Stomach (tissue), 4 donors: ENCODE measurements at regions not wholly inside any gene's neighbourhood (a gene's known extent, or its start where the extent isn't known, plus 50 kb on each side); places are given as distances from the start of the nearest gene placed in this dataset.

ENCODE experiments used
- CTCF ChIP-seq, 7 experiments: fragments of 450-650 bp in 4 of 7; fragments of 200-600 bp in 3 of 7; sonication (generic) in 3 of 7; IDR thresholded peaks; one replicate each; pipeline ENCODE4 v1.5.1; 2016 to 2019; ENCODE audit warnings: antibody characterized with exemption in 7 of 7, control low read depth in 2 of 7, mild to moderate bottlenecking in 1 of 7
- POLR2A ChIP-seq, 4 donors: fragments of 450-650 bp; IDR thresholded peaks; one replicate each; pipeline ENCODE4 v1.6.1; 2016; ENCODE audit warnings: antibody characterized with exemption in 4 of 4, control low read depth in 2 of 4, mild to moderate bottlenecking in 1 of 4, moderate library complexity in 1 of 4

GRCh38 chr12:116454076-116454475, 105.1 kb upstream of the MAP1LC3B2 start:
- TF ChIP-seq CTCF (IDR thresholded peaks at IDR 0.05) (no peak), POLR2A (IDR thresholded peaks at IDR 0.05) (no peak)
